ENCODE measurements at regions not wholly inside any gene's neighbourhood (a gene's known extent, or its start where the extent isn't known, plus 50 kb on each side); places are given as distances from the start of the nearest gene placed in this dataset.

DNA sequence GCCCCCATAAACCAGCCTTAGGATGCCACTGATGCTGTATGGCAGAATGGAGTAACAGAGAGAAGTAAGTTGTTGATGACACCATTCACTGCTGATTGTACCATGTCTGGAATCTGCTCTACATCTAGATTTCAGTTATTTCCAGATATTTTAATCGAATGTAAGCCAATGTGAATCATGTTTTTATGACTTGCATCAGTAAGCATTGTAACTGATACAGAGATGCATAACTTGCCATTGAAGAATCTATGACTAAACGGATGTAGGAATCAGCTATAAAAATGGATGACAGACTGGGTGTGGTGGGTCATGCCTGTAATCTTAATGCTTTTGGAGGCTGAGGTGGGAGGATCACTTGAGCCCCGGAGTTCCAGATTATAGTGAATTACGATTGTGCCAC lies 161.0 kb upstream of the GATB start:
- TF ChIP-seq CTCF (tag by site-specific recombination; IDR thresholded peaks at IDR 0.05) (no peak), ZNF146 (tag by site-specific recombination; IDR thresholded peaks at IDR 0.05) (no peak), ZFP69B (tag by site-specific recombination; IDR thresholded peaks at IDR 0.05) (no peak), ZNF324 (tag by site-specific recombination; IDR thresholded peaks at IDR 0.05) (no peak), TRIM28 (IDR thresholded peaks at IDR 0.05; ENCODE audit: borderline replicate concordance, low read length) (no peak), ZNF132 (tag by site-specific recombination; IDR thresholded peaks at IDR 0.05; ENCODE audit: borderline replicate concordance) (no peak), YY1 (tag by site-specific recombination; IDR thresholded peaks at IDR 0.05) (no peak), ZSCAN30 (tag by site-specific recombination; IDR thresholded peaks at IDR 0.05) (no peak), ZNF10 (tag by site-specific recombination; IDR thresholded peaks at IDR 0.05) (no peak), ZNF513 (tag by site-specific recombination; IDR thresholded peaks at IDR 0.05) (no peak)
- TF ChIP-seq, protein P1, sequence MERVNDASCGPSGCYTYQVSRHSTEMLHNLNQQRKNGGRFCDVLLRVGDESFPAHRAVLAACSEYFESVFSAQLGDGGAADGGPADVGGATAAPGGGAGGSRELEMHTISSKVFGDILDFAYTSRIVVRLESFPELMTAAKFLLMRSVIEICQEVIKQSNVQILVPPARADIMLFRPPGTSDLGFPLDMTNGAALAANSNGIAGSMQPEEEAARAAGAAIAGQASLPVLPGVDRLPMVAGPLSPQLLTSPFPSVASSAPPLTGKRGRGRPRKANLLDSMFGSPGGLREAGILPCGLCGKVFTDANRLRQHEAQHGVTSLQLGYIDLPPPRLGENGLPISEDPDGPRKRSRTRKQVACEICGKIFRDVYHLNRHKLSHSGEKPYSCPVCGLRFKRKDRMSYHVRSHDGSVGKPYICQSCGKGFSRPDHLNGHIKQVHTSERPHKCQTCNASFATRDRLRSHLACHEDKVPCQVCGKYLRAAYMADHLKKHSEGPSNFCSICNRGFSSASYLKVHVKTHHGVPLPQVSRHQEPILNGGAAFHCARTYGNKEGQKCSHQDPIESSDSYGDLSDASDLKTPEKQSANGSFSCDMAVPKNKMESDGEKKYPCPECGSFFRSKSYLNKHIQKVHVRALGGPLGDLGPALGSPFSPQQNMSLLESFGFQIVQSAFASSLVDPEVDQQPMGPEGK (tag by site-specific recombination; IDR thresholded peaks at IDR 0.05) = no peak
